ENCODE measurements at regions not wholly inside any gene's neighbourhood (a gene's known extent, or its start where the extent isn't known, plus 50 kb on each side); places are given as distances from the start of the nearest gene placed in this dataset.

DNA sequence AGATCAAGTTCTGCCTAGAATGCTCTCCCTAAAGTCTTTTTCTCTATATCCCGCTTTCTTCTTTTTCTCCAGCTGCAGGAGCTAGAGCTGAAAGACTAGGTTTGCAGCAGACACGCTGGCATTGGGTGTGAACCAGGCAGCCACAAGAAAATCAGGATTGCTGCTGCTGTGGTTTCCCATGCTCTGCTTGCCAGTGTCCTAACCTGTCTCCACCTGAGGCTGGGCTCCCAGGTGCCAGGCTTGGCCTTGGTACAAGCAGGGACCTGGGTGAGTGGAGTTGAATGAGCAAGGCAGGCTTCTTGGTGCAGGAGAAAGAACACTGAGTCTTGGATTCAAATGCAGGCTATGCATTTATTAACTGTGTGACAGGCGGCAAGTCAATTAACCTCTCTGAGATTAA, 440.3 kb upstream of the MAF start:
- Histone ChIP-seq H3K4me3 (ENCODE audit: low read depth, low read length) (no peak overlapping the region), H3K27me3 (ENCODE audit: control insufficient read depth, insufficient read depth, low read length) (peaks cover 4% of the 10 kb centered on the region), H3K36me3 (ENCODE audit: control insufficient read depth, insufficient read depth, low read length) (no peaks in the 10 kb centered on the region)
- ChIA-PET POLR2A (no interaction called here), CTCF (interaction anchor here (1.0 to 1.2 kb wide), 2 partner anchors 10 to 16 kb away, joined by 3 read pairs; no protein-coding TSS in a partner anchor)
- TF ChIP-seq, protein P1, sequence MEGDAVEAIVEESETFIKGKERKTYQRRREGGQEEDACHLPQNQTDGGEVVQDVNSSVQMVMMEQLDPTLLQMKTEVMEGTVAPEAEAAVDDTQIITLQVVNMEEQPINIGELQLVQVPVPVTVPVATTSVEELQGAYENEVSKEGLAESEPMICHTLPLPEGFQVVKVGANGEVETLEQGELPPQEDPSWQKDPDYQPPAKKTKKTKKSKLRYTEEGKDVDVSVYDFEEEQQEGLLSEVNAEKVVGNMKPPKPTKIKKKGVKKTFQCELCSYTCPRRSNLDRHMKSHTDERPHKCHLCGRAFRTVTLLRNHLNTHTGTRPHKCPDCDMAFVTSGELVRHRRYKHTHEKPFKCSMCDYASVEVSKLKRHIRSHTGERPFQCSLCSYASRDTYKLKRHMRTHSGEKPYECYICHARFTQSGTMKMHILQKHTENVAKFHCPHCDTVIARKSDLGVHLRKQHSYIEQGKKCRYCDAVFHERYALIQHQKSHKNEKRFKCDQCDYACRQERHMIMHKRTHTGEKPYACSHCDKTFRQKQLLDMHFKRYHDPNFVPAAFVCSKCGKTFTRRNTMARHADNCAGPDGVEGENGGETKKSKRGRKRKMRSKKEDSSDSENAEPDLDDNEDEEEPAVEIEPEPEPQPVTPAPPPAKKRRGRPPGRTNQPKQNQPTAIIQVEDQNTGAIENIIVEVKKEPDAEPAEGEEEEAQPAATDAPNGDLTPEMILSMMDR (IDR thresholded peaks at IDR 0.05; ENCODE audit: insufficient read depth, low read depth, low read length): no peak
- DNase-seq (ENCODE audit: low read depth): no peak

DNA sequence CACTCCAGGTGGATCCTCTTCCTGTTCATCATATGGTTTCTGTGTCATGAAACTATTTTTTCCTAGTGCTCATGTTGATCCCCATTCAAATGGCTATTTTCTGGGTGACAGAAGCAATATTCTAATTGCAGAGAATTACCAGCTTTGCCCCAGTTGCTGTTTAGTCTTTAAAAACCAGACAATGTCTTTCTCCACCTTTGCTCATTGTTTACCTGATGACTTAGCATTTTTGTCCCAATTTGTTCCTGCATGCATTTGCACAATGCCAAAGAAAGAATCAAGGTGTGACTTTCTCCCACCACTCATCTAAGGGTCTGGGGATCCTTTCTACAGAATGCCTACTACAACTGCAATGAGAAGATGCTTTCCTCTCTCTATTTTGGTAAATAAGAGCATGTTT, 439.9 kb upstream of the MAF start:
- TF ChIP-seq, protein P1 (IDR thresholded peaks at IDR 0.05; ENCODE audit: insufficient read depth, low read depth, low read length): no peak
- Histone ChIP-seq H3K4me3 (ENCODE audit: low read depth, low read length) (no peak overlapping the region), H3K36me3 (ENCODE audit: control insufficient read depth, insufficient read depth, low read length) (no peaks in the 10 kb centered on the region), H3K27me3 (ENCODE audit: control insufficient read depth, insufficient read depth, low read length) (peaks cover 4% of the 10 kb centered on the region)
- ChIA-PET CTCF (no interaction called here), POLR2A (no interaction called here)
- no peak for DNase-seq (ENCODE audit: low read depth)

DNA sequence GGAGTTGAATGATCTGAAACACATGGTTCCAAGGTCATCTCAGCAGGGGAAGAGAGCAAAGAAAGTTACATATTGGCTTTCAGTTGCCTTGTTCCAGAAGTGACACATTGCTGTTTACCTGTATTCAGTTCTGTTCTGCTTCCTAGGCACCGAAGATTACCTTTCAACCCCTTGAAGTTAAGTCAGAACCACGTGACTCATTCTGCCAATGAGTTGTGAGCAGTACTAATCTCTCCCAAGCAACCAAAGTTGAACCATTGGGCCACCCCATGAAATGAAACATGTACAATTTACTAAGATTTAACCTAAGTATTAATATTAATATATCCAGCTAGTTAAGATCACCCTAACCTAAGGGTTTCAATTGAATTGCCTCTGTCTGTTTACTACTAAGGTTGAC, 439.2 kb upstream of the MAF start:
- H3K36me3 ChIP-seq (ENCODE audit: control insufficient read depth, insufficient read depth, low read length): no peaks in the 10 kb centered on the region
- no peak overlapping the region for H3K4me3 ChIP-seq (ENCODE audit: low read depth, low read length)
- ChIA-PET CTCF (no interaction called here), POLR2A (no interaction called here)
- no peak for DNase-seq (ENCODE audit: low read depth)
- H3K27me3 ChIP-seq (ENCODE audit: control insufficient read depth, insufficient read depth, low read length): peaks cover 4% of the 10 kb centered on the region
- TF ChIP-seq, protein P1 (IDR thresholded peaks at IDR 0.05; ENCODE audit: insufficient read depth, low read depth, low read length): no peak

DNA sequence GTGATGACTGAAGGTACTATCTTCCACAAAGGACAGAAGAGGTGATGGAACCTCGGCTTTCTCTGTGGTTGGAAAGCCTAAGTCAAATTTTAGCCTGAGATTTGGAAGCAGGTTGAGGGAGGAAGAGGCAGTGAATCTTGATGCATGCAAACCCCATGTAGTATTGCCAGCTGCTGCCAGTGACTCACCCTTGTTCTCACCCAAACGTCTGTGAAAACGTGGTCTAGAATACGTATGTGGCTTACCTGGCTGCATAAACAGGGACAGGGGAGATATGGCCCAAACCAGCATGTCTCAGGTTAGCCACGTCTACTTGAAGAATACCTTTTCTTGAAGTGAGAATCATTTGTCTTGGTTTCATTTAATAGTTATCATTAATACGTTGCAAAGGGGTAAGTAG, 438.0 kb upstream of the MAF start:
- DNase-seq (ENCODE audit: low read depth): no peak
- no peak overlapping the region for H3K4me3 ChIP-seq (ENCODE audit: low read depth, low read length)
- POLR2A ChIA-PET: no interaction called here
- CTCF ChIA-PET: no interaction called here
- TF ChIP-seq, protein P1 (IDR thresholded peaks at IDR 0.05; ENCODE audit: insufficient read depth, low read depth, low read length): no peak
- H3K36me3 ChIP-seq (ENCODE audit: control insufficient read depth, insufficient read depth, low read length): no peaks in the 10 kb centered on the region
- peaks cover under 1% of the 10 kb centered on the region for H3K27me3 ChIP-seq (ENCODE audit: control insufficient read depth, insufficient read depth, low read length)

DNA sequence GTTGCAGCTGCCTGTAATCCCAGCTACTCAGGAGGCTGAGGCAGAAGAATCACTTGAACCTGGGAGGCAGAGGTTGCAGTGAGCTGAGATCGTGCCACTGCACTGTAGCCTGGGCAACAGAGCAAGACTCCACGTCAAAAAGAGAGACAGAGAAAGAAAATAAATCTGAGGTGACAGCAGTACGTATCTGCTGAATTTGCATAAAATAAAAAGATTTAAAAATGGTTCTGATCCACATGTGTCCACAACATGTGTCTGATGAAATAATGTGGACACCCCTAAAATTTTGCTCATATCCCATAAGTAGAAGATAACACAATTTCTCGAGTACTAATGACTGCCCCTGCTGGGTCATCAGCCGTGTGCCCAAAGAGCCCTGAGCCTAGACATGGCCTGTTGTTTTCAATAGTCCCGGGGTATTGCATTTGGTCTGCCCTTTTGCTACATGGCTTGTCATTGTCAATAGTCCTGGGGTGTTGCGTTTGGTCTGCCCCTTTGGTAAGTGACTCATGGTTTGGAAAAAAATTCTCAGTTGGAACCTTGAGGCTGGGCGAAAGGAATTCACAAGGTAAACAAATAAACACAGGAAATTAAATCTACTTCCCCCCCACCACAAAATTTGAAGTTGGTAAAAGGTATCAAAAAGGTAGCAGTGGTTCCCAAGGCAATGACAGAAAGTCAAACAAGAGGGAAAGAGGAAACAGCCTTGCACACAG, 434.6 kb upstream of the MAF start:
- POLR2A ChIA-PET: no interaction called here
- DNase-seq (ENCODE audit: low read depth): no peak
- Histone ChIP-seq H3K36me3 (ENCODE audit: control insufficient read depth, insufficient read depth, low read length) (no peaks in the 10 kb centered on the region), H3K4me3 (ENCODE audit: low read depth, low read length) (no peak overlapping the region), H3K27me3 (ENCODE audit: control insufficient read depth, insufficient read depth, low read length) (no peaks in the 10 kb centered on the region)
- CTCF ChIA-PET: no interaction called here
- TF ChIP-seq, protein P1 (IDR thresholded peaks at IDR 0.05; ENCODE audit: insufficient read depth, low read depth, low read length): no peak

Measured in BJ (cell line).